ENCODE measurements at regions not wholly inside any gene's neighbourhood (a gene's known extent, or its start where the extent isn't known, plus 50 kb on each side); places are given as distances from the start of the nearest gene placed in this dataset.

DNA sequence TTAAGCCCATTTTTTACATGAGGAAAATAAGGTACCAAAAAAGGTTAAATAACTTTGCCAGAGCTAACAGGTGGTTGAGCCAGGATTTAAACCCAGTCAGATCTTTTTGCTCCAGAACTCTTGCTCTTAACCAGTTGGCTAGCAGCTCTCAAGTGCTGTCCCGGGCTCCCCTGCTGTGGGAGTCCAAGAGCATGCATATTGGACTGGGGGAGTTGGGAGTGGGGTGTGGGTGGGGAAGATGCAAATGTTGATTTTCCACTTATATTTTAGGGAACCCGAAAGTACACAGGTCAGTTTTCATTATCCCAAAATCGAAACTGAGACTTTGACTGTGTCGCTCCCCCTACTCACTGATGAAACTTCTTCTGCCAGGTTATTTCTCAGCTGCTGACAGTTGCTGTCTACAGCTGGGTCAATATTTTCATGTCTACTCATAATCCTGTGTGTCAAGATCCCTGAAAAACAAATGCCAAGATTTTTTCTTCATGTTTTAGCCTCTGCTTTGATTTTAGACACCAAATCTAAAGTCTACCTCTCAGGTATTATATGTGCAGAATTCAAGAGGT is 172.3 kb upstream of the TMPO start:
- DNase-seq (ENCODE audit: low spot score) (no peak), FAIRE-seq (no peak)

DNA sequence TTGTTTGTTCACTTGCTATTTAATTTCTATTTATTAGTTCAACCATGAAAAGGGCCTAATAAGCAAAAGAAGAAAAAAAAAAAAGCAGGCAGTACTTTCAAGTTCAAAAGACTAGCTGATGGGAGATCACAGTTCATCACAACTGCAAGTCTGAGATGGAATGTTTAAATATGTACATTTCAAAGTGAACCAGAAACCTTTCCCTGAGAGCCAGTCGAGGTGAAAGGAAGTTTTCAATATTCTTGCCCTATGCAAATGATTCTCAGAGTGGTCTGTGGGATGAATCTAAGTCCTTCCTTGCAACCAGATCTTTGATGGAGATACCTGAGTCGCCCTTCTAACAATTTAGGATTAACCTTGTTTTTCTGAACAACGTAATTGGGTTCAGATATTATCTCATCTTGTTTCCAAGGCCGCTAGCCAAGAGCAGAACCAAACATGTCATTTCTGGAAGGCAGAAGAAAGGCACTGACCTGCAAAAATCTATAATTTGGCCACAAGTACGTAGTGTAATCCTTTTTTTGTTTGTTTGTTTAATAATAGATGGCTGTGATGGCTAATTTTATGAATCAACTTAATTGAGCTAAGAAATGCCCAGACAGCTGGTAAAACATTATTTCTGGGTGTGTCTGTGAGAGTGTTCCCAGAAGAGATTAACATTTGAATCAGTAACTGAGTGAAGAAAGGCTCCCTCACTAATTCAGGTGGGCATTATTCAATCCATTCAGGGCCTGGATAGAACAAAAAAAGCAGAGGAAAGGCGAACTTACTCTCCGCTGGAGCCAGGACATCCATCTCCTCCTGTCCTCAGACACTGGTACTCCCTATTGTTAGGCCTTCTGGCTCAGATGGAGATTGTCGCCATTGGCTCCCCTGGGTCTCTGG is 171.1 kb upstream of the TMPO start:
- DNase-seq (ENCODE audit: low spot score) (no peak), FAIRE-seq (no peak)

DNA sequence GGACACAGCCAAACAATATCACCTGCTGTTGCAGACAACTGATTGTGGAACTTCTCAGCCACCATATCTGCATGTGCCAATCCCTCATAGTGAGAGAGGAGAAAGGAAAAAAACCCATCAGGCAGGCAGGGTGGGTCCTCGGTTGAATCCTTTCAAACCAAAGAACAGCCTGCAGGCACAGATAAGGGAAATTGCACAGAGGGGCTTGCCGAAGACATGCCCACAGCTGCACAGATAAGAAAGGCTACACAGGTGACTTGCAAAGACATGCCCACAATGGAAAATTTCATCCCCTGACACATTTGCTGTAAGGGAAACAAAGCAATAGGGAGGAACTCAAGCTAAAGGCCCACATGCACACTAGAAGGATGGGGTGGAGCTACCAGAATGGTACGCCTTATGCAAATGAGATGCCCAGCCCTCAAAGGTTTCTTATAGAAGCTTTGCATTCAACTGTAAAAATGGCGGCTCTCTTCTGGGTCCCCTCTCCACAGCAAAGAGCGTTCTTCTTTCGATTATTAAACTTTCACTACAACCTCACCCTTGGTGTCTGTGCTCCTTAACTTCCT is 170.0 kb upstream of the TMPO start:
- FAIRE-seq: no peak

DNA sequence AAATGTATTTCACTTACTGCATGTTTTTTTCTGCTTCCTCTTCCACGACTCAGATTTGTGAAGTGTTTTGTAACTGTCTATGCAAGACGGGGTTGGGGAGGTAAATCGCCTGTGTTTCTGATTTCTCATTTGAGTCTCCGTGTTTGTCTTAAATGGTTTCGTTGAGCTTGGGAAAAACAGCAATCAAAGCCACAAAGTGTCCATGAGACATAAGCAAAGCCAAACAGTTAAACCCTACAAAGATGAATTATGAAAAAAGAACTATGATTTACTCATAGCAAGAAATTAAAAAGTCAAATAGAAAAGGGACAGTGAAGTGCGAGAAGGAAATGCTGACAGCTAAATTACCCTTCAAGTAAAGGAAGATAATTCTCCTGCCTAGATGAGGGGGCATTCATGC is 164.3 kb upstream of the TMPO start:
- FAIRE-seq: no peak
- no peak for DNase-seq (ENCODE audit: low spot score)

More for the DNA sequence above, 170.0 kb upstream of the TMPO start:
- no peak for DNase-seq (ENCODE audit: low spot score)

DNA sequence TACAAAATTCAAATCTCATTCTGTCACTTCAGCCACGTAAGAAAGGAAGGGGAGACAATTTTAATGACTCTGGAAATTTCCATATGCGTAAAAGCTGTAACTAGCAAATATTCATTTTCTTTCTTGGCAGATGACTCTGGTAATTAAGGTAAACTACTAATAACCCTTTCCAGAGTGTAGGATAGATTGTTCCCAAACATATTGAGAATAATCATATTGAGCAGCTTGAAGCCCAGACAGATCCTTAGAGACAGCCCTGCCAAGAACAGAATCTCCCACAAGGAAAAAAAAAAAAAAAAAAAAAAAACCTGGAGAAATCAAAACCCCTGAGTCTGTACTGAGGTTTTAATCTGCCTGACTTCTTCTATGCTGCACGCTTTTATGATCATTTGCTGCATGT is 163.6 kb upstream of the TMPO start:
- DNase-seq (ENCODE audit: low spot score): no peak
- FAIRE-seq: no peak

DNA sequence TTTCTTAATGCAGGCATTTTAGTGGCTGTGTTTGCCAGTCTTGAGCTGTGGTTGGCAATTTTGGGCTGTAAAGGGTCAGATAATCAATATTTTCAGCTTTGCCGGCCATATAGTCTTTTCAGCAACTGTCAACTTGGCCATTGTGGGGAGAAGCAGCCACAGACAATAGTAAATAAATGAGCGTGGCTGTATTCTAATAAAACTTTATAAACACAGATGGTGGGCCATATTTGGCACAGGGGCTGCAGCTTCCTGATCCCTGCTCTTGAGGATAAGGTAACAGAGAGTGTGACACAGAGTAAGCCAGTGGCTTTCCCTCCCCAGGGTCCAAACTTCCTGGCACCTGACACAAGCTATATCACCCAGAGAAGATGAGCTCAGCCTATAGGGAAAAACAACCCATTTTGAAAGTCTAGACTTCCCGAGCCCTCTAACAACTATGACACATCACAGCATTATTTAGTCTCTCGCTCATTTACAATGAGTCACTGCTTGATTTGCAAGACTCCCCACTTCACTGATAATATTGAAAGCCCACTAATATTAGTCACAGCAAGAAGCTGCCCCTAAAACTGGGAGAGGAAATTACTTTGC is 163.1 kb upstream of the TMPO start:
- DNase-seq (ENCODE audit: low spot score): peak; percentile 57
- FAIRE-seq: no peak

DNA sequence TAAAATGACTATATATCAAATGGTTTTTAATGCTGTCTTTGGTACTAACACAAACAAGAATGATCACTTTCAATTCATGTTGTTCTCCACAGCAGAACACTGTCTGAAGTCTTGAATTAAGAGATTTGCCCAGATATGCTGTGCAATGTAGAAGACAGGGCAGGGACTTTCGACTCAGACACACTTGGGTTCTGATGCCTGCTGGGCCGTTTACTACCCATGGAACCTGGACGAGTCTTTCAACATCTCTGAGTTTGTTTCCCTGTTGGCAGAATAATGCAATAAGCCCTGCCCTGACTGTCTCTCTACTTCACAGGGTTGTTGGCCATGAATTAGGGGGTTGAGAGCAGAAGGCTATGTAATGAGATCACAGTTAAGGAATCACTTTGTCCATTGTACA is 162.6 kb upstream of the TMPO start:
- FAIRE-seq: no peak
- peak; percentile 9 for DNase-seq (ENCODE audit: low spot score)

DNA sequence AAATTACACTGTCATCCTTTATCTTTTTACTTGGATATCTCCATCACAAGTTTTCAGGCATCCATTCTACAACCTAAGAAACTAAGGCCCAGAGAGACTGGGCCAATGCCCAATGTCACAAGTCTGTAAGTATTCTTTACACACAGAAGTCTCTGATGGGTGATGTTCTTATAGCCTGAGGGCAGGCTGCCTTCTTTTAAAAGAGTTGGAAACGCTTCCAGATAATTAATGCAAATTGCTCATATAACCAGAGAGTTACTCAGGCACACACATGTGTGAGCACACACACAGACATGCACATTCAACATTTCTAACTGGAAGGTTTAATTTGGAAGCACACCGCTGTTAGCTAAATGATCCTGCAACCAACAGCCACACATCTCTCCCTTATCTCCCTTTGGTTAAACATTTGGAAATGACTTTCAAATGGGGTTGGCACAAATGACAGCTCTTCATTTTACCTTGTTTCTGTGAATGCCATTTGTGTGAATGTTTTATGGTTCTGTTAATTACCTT is 160.8 kb upstream of the TMPO start:
- FAIRE-seq: no peak
- DNase-seq (ENCODE audit: low spot score): no peak

DNA sequence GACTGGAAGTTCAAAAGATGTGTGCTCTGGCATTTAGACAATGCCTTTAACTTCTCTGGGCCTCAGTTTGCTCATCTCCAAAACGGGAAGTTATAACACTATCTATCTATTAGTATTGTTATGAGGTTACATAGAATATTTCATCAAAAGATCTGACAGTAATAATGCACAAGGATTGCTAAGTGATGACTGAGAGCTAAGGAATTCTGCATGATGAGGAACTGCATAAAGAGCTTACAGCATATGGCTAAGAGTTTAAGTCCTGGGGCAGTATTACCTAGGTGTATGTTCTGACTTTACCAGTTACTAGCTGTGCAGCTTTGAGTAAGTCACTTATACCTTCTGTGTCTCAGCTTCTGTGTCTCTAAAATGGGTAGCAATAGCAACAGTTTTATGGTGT is 160.1 kb upstream of the TMPO start:
- FAIRE-seq: no peak

DNA sequence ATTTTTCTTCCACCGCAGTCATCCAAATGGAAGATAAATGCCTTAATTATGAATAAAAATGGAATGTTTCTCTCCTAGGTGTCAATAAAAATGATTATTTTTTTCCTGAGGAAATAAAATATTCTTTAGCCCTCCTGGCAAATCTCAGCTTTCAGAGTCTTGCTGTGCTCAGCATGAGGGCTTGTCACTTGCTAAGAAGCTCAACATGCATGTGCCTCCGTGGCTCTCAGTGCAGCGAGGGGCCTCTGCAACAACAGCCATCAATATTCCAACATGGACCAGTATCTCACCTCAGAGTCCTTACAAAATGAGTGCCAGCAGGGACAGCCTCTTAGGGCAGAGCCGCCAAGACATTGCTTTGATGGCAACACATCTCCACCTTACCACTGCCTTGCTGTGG is 159.5 kb upstream of the TMPO start:
- FAIRE-seq (no peak), DNase-seq (ENCODE audit: low spot score) (no peak)

More for the DNA sequence above, 160.1 kb upstream of the TMPO start:
- DNase-seq (ENCODE audit: low spot score): peak; percentile 8

DNA sequence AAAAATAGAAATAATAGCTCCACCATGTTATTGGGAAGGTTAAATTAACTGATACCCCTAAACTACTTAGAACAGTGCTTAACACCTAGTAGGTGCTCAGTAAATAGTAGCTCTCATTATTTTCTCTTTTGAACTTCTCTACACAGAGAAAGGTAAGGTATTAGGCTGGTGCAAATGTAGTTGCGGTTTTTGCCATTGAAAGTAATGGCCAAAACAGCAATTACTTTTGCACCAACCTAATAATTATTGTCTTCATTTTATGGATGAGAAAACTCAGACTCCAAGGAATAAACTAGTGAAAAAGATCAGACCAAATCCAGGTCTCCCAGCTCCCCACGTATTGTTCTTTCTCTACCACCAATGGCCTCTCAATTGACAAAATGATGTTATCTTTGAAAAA is 157.2 kb upstream of the TMPO start:
- no peak for DNase-seq (ENCODE audit: low spot score)
- no peak for FAIRE-seq

DNA sequence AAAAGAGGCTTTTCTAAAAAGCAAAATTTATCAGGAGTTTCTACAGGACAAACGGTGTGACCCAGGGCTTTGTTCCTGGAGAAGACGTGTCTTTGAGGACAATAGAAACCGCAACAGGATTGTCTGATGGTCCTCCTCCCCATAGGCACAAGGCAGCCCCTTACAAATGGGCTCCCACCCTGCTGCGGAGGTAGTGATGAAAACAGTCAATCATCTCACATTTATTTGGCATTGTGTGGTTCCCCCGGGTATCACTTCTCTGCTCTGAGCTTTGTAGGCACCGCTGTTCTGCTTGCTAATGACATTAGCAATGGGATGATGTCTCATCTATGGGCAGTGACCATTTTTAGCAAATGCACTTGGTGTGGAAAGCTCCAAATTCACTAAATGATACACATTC is 155.5 kb upstream of the TMPO start:
- DNase-seq (ENCODE audit: low spot score) (no peak), FAIRE-seq (no peak)

DNA sequence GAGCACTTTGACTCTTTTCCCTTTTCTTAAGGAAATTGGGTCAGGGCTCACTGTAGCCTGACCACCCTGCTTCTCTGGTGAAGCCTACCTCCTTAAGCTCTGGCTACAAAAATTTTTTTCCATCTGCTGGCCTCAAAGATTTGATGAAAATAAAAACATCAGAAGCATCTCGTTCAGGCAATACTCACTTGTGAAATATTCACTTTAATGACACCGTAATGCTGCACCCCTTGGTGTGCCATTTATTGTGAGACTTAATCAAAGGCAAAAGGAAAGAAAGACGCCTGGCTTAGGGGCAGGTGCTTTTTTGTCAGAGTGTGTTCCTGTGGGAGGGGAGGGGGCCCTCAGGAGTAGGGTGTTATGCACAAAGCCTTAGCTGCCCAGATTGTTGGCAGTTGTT is 155.0 kb upstream of the TMPO start:
- DNase-seq (ENCODE audit: low spot score) (no peak), FAIRE-seq (no peak)

DNA sequence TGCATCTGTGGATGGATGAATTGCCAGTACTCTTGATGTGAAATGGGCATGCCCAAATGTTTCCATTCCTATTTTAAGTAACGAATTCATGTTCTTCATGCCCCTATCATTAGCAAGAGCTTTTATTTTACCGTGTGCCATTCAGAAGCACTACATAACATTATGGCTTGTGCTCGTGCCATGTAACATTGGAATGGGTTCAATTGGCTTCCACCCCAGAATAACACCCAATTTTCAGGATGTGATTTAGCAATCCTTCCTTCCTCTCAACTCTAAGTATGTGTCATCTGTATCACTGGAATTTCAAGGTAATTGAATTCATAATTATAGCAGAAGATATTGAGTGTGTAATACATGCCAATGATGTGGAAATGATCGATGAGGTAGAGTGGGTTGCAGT is 145.8 kb upstream of the TMPO start:
- no peak for FAIRE-seq

DNA sequence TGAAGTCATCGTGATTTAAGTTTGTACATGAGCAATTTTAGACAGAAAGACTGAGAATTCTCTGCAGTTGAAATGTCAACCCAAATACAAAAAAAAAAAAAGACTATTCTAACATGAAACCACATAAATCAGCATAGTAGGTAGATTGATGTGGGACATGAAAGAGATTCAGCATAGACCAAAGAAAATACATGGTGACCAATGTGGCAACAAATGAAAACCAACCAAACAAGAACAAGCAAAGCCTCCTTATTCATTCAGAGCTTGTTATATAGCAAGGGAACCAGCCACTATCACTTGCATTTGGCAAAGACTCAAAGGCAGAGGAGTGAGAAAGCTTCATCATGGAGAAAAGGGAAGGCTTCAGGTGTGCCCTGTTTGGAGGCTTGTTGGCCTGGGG is 144.4 kb upstream of the TMPO start:
- FAIRE-seq: no peak
- DNase-seq (ENCODE audit: low spot score): no peak

More for the DNA sequence above, 145.8 kb upstream of the TMPO start:
- no peak for DNase-seq (ENCODE audit: low spot score)

DNA sequence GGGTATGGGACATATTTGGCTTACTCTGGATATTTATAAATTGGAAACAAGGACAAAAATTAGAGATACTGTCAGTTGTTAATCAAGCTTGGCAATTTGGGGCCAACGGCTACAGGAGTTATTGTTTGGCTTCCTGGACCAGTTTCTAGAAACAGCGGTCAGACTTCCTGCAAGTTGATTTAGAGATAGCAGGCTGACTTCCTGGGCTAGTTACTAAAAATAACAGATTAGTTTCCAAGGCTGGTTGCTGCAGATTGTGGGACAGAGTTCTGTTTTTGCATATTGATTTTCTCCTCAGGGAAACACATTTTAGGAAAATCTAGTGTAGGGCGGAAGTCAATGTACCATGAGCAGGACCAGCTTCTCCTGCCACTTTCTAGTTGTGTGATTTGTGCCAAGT is 144.0 kb upstream of the TMPO start:
- DNase-seq (ENCODE audit: low spot score): no peak
- no peak for FAIRE-seq

DNA sequence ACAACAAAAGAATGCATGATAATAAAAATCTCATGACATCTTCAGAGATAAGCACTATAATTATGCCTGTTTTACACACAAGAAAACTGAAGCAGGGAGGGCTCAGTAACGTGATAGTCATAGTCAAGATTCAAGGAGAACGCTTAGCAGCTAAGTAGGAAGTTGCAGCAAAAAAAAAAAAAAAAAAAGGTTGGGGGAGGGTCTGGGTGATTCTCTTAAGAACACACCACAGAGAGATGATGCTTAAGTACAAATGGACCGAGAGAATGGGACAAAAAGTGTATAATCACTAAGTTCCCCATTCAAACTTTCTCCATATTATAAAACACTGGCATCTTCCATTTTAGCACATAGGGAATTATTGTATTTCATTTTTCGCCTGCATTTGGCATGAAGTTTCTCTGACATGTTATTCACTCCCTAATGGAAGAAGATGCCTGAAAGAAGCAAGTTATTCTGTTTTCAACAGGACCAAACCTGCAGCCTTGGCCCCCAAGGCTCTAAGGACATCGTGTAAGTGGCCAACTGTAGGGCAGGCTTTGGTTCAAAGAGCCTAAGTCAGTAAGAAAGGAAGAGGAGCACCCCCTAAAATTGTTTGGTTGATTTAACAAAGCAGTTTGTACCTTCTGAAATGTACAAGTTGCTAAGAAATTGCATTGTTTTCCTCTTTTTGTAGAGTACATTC is 142.9 kb upstream of the TMPO start:
- DNase-seq (ENCODE audit: low spot score) (no peak), FAIRE-seq (no peak)

DNA sequence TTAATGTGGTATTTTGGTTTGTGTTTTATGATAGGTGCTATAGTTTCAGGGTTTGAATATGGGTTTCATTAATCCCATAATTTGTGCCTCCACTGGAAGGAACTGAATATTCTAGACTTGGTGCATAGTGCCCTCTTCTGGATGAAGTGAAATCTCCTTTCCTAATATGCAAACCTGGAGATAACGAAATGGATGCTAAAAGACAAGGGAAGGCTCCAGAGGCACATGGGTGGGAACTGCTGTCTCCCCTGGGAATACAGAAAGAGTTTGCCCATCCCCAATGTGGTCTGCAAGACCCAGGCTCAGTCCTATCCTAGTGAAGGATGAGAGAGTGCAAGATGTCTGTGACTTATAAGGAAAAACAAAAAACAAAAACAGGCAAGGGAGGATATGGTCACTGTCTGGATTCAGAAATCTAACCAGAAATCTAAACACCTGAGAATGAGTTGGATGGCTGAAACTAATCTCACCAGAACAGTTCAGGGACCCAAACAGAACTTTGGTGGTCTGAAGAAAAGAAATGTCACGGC is 142.3 kb upstream of the TMPO start:
- FAIRE-seq: no peak
- peak; percentile 30 for DNase-seq (ENCODE audit: low spot score)

DNA sequence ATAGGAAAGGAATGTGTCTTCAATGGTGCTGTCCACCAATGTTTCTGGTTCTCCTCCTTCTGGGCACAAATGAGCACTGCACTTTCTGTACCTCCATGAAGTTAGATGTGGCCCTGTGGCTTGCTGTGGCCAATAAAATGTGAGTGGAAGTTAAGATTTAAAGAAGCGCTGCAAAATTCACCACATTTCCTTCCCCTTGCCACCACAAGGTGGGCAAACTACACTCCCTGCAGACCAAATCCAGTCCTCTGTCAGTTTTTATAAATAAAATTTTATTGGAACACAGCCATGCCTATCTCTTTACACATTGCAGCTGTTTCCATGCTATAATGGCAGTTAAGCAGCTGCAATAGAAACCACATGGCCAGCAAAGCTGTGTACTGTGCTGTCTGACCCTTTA is 141.4 kb upstream of the TMPO start:
- no peak for DNase-seq (ENCODE audit: low spot score)
- FAIRE-seq: no peak

DNA sequence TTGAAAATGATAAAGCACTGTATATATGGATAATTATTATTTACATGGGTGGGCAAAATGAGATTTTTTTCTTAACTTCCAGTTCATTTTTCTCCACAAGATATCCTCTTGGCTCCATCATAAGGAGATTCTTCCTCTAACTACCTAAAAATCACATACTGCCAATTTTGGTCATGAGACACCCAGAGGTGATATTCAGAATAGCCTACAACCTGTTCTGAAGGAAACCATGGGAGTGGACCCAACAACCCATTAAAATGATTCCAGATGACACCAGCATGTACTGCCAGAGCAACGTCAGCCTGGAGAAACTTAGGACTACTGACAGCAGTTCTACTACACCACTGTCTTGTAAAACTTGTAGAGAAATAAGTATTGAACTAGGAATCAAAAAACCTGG is 136.3 kb upstream of the TMPO start:
- DNase-seq (ENCODE audit: low spot score) (no peak), FAIRE-seq (no peak)

DNA sequence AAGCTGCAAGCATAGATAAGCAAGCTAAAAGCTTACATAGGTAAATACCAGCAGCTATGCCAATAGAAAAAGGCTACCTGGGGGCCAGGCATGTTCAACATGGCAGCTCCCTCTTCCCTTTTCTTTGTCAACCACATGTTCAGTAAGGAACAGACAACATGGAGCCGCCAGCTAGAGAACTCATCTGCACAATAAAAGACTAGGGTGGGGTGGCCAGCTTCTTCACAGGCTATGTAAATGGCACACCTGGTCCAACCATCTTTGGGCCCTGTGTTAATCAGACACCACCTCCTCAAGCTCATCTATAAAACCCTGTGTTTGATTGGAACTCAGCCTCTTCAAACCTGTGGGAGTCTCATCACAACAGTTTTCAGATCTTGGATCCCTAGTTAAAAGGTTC is 129.7 kb upstream of the TMPO start:
- DNase-seq (ENCODE audit: low spot score): no peak
- no peak for FAIRE-seq
